ENCODE measurements at regions not wholly inside any gene's neighbourhood (a gene's known extent, or its start where the extent isn't known, plus 50 kb on each side); places are given as distances from the start of the nearest gene placed in this dataset.
A peak's percentile ranks its signal among the peaks of the same experiment; 100 is the strongest.
"Not testable (repeated sequence)": the region's sequence is repeated elsewhere in the genome, so short reads cannot be mapped to it uniquely, and the experiment has no call there.

GRCh38 chr16:24624102-24624501, 84.7 kb downstream of the RBBP6 start:
- no peak for DNase-seq

- DNase-seq: no peak
Observed at GRCh38 chr16:24626256-24626655, 86.9 kb downstream of the RBBP6 start.

GRCh38 chr16:24634919-24635318, 94.5 kb upstream of the TNRC6A start:
- DNase-seq: no peak

GRCh38 chr16:24635900-24636610, 93.4 kb upstream of the TNRC6A start:
- DNase-seq: peak; percentile 38

- no peak for DNase-seq
Observed at GRCh38 chr16:24639769-24640168, 89.7 kb upstream of the TNRC6A start.

GRCh38 chr16:24643489-24643888, 86.0 kb upstream of the TNRC6A start:
- DNase-seq: no peak

- no peak for DNase-seq
Observed at GRCh38 chr16:24645739-24646645, 83.5 kb upstream of the TNRC6A start.

- DNase-seq: no peak
Observed at GRCh38 chr16:24646646-24646995, 82.8 kb upstream of the TNRC6A start.

GRCh38 chr16:24652209-24652712, 77.2 kb upstream of the TNRC6A start:
- no peak for DNase-seq

- DNase-seq: no peak
Observed at GRCh38 chr16:24652803-24653202, 76.6 kb upstream of the TNRC6A start.

- no peak for DNase-seq
Observed at GRCh38 chr16:24653725-24654124, 75.7 kb upstream of the TNRC6A start.

GRCh38 chr16:24665942-24666341, 63.5 kb upstream of the TNRC6A start:
- not testable (repeated sequence) for DNase-seq

GRCh38 chr16:24667244-24667764, 62.1 kb upstream of the TNRC6A start:
- DNase-seq: no peak

- no peak for DNase-seq
Observed at GRCh38 chr16:24668481-24669061, 60.9 kb upstream of the TNRC6A start.

GRCh38 chr16:24670623-24671454, 58.6 kb upstream of the TNRC6A start:
- DNase-seq: peak; percentile 82

GRCh38 chr16:24671455-24671954, 57.9 kb upstream of the TNRC6A start:
- DNase-seq: no peak

GRCh38 chr16:24673155-24673554, 56.3 kb upstream of the TNRC6A start:
- DNase-seq: no peak

- no peak for DNase-seq
Observed at GRCh38 chr16:24674877-24675276, 54.6 kb upstream of the TNRC6A start.

- DNase-seq: no peak
Observed at GRCh38 chr16:24677388-24677787, 52.1 kb upstream of the TNRC6A start.
